HT-29 (cell line): ENCODE measurements at regions not wholly inside any gene's neighbourhood (a gene's known extent, or its start where the extent isn't known, plus 50 kb on each side); places are given as distances from the start of the nearest gene placed in this dataset.
"Not testable (repeated sequence)": the region's sequence is repeated elsewhere in the genome, so short reads cannot be mapped to it uniquely, and the experiment has no call there.

Experiments
- DNase-seq: peaks from one replicate; pipeline ENCODE4 v3.0.0-alpha.2; 2015; ENCODE audit warnings: low spot score

GRCh38 chr14:45716572-45716971 lies 463.6 kb upstream of the MIS18BP1 start:
- DNase-seq = peak; percentile 3

GRCh38 chr14:45715946-45716345 lies 462.9 kb upstream of the MIS18BP1 start:
- no peak for DNase-seq

GRCh38 chr14:45709541-45709940 lies 456.5 kb upstream of the MIS18BP1 start:
- no peak for DNase-seq

- DNase-seq = no peak
Measured at GRCh38 chr14:45705940-45706534, 453.0 kb upstream of the MIS18BP1 start.

GRCh38 chr14:45699471-45699870 lies 446.5 kb upstream of the MIS18BP1 start:
- no peak for DNase-seq

GRCh38 chr14:45698462-45699134 lies 445.6 kb upstream of the MIS18BP1 start:
- no peak for DNase-seq

- DNase-seq = no peak
Measured at GRCh38 chr14:45686771-45687170, 433.8 kb upstream of the MIS18BP1 start.

- no peak for DNase-seq
Measured at GRCh38 chr14:45680531-45680930, 427.5 kb upstream of the MIS18BP1 start.

GRCh38 chr14:45679853-45680252 lies 426.9 kb upstream of the MIS18BP1 start:
- DNase-seq = peak; percentile 2

- no peak for DNase-seq
Measured at GRCh38 chr14:45678163-45678562, 425.2 kb upstream of the MIS18BP1 start.

GRCh38 chr14:45673420-45673819 lies 420.4 kb upstream of the MIS18BP1 start:
- no peak for DNase-seq

GRCh38 chr14:45664668-45665356 lies 411.8 kb upstream of the MIS18BP1 start:
- peak; percentile 17 for DNase-seq

GRCh38 chr14:45658917-45659299 lies 405.9 kb upstream of the MIS18BP1 start:
- DNase-seq = no peak

- no peak for DNase-seq
Measured at GRCh38 chr14:45658226-45658916, 405.4 kb upstream of the MIS18BP1 start.

GRCh38 chr14:45651890-45652289 lies 398.9 kb upstream of the MIS18BP1 start:
- DNase-seq = no peak

GRCh38 chr14:45650754-45651153 lies 397.8 kb upstream of the MIS18BP1 start:
- DNase-seq = no peak

GRCh38 chr14:45649051-45649450 lies 396.0 kb upstream of the MIS18BP1 start:
- DNase-seq = no peak

GRCh38 chr14:45641541-45641940 lies 388.5 kb upstream of the MIS18BP1 start:
- DNase-seq = no peak

GRCh38 chr14:45634651-45635441 lies 381.8 kb upstream of the MIS18BP1 start:
- not testable (repeated sequence) for DNase-seq

- no peak for DNase-seq
Measured at GRCh38 chr14:45633220-45633984, 380.4 kb upstream of the MIS18BP1 start.

GRCh38 chr14:45621731-45622130 lies 368.7 kb upstream of the MIS18BP1 start:
- DNase-seq = no peak
